ENCODE measurements at regions not wholly inside any gene's neighbourhood (a gene's known extent, or its start where the extent isn't known, plus 50 kb on each side); places are given as distances from the start of the nearest gene placed in this dataset.
"Not testable (repeated sequence)": the region's sequence is repeated elsewhere in the genome, so short reads cannot be mapped to it uniquely, and the experiment has no call there.

GRCh38 chr17:62196587-62196986, 131.5 kb upstream of the MED13 start:
- H3K27ac ChIP-seq (ENCODE audit: low read length); H3K4me1 ChIP-seq (ENCODE audit: control insufficient read depth, insufficient read depth, low read length); H3K4me3 ChIP-seq (ENCODE audit: low read length); intact Hi-C loops (cut with DNase I); H3K9me3 ChIP-seq (ENCODE audit: control insufficient read depth, low read length); H3K27me3 ChIP-seq (ENCODE audit: control insufficient read depth, insufficient read depth); ATAC-seq; DNase-seq: not testable (repeated sequence)
- WGBS = 97% methylated on average over 3 of the region's 3 CpGs

DNA sequence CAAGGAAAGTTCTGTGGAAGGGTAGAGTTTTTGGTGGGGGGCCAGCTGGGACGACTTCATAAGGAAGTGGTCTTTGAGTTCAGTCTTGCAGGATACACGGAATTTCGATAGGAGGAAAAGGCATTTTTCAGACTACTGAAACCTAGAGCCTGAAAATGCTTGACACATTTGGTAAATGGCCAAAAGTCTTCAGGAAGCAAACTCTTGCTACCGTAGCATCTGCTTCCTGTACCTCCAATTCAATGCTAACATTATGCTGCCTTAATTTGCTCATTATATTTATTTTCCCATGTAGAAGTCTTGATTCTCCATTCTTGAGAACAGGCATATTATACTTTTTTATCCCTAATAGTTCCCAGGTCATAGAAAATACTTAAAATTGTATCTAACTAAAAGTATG, 129.3 kb upstream of the MED13 start:
- intact Hi-C loops (cut with DNase I) = no loop called here

DNA sequence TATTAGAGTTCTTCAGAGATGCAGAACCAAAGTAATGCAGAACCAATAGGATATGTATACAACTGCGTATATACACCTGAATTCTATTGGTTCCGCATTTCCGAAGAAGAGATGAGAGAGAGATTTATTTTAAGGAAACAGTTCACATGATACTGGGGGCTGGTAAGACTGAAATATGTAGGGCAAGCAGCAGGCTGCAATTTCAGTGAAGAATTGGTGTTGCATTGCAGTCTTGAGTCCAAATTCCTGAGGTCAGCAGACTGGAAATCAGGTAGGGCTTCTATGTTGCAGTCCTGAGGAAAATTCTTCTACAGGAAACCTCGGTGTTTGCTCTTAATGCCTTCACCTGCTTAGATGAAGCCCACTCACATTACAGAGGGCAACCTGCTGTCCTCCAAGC, 128.2 kb upstream of the MED13 start:
- WGBS = 92% methylated on average over 4 of the region's 4 CpGs
- Histone ChIP-seq H3K4me1 (ENCODE audit: control insufficient read depth, insufficient read depth, low read length) (no peaks in the 10 kb centered on the region), H3K4me3 (ENCODE audit: low read length) (no peak overlapping the region), H3K27ac (ENCODE audit: low read length) (no peak overlapping the region), H3K9me3 (ENCODE audit: control insufficient read depth, low read length) (no peaks in the 10 kb centered on the region), H3K27me3 (ENCODE audit: control insufficient read depth, insufficient read depth) (no peaks in the 10 kb centered on the region)
- intact Hi-C loops (cut with DNase I) = no loop called here
- no peak for ATAC-seq
- no peak for DNase-seq

More for the DNA sequence above, 129.3 kb upstream of the MED13 start:
- Histone ChIP-seq H3K4me1 (ENCODE audit: control insufficient read depth, insufficient read depth, low read length) (no peaks in the 10 kb centered on the region), H3K4me3 (ENCODE audit: low read length) (no peak overlapping the region), H3K9me3 (ENCODE audit: control insufficient read depth, low read length) (no peaks in the 10 kb centered on the region), H3K27ac (ENCODE audit: low read length) (no peak overlapping the region), H3K27me3 (ENCODE audit: control insufficient read depth, insufficient read depth) (no peaks in the 10 kb centered on the region)
- DNase-seq (no peak), ATAC-seq (no peak)
- WGBS = 44% methylated on average over 4 of the region's 4 CpGs

DNA sequence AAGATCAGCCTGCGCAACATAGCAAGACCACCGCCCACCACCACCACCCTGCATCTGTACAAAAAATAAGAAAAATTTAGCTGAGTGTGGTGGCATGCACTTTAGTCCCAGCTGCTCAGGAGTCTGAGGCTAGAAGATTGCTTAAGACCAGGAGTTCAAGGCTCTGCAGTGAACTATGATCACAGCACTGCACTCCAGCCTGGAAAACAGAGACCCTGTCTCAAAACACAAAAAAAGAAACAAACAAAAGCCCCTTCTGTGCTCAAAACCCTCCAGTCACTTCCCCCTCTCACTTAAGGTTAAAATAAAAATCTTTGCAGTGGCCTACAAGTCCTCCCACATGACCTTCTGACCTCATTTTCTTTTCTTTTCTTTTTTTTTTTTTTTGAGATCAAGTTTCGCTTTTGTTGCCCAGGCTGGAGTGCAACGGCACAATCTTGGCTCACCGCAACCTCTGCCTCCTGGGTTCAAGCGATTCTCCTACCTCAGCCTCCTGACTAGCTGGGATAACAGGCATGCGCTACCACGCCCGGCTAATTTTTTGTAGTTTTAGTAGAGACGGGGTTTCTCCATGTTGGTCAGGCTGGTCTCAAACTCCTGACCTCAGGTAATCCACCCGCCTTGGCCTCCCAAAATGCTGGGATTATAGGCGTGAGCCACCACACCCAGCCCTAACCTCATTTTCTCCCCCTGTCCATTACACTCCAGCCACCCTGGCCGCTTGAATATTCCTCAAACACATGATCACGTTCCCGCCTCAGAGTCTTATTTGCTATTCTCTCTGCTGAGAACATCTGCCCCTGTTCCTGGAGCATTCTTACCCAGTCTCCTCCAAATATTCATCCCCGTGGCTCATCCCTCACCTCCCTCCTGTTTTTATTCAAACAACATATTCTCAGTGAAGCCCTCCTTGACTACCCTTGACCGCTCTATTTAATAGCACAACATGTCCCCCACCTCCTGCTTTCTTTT, 126.6 kb upstream of the MED13 start:
- Histone ChIP-seq H3K4me3 (ENCODE audit: low read length) (no peak overlapping the region), H3K9me3 (ENCODE audit: control insufficient read depth, low read length) (no peaks in the 10 kb centered on the region), H3K27me3 (ENCODE audit: control insufficient read depth, insufficient read depth) (no peaks in the 10 kb centered on the region), H3K4me1 (ENCODE audit: control insufficient read depth, insufficient read depth, low read length) (no peaks in the 10 kb centered on the region), H3K27ac (ENCODE audit: low read length) (no peak overlapping the region)
- intact Hi-C loops (cut with DNase I) = no loop called here
- DNase-seq = no peak
- ATAC-seq = no peak
- WGBS = 85% methylated on average over 17 of the region's 17 CpGs

GRCh38 chr17:62189377-62189776, 124.3 kb upstream of the MED13 start:
- WGBS = 88% methylated on average over 6 of the region's 6 CpGs
- no peak for ATAC-seq

GRCh38 chr17:62188713-62189112, 123.6 kb upstream of the MED13 start:
- ATAC-seq = no peak
- Histone ChIP-seq H3K4me1 (ENCODE audit: control insufficient read depth, insufficient read depth, low read length) (no peaks in the 10 kb centered on the region), H3K27ac (ENCODE audit: low read length) (no peak overlapping the region), H3K4me3 (ENCODE audit: low read length) (no peak overlapping the region), H3K27me3 (ENCODE audit: control insufficient read depth, insufficient read depth) (no peaks in the 10 kb centered on the region), H3K9me3 (ENCODE audit: control insufficient read depth, low read length) (no peaks in the 10 kb centered on the region)
- intact Hi-C loops (cut with DNase I) = no loop called here
- WGBS = 77% methylated on average over 5 of the region's 5 CpGs
- DNase-seq = no peak

More at GRCh38 chr17:62189377-62189776, 124.3 kb upstream of the MED13 start:
- intact Hi-C loops (cut with DNase I) = no loop called here
- Histone ChIP-seq H3K4me3 (ENCODE audit: low read length) (no peak overlapping the region), H3K9me3 (ENCODE audit: control insufficient read depth, low read length) (no peaks in the 10 kb centered on the region), H3K27me3 (ENCODE audit: control insufficient read depth, insufficient read depth) (no peaks in the 10 kb centered on the region), H3K4me1 (ENCODE audit: control insufficient read depth, insufficient read depth, low read length) (no peaks in the 10 kb centered on the region), H3K27ac (ENCODE audit: low read length) (no peak overlapping the region)
- no peak for DNase-seq

DNA sequence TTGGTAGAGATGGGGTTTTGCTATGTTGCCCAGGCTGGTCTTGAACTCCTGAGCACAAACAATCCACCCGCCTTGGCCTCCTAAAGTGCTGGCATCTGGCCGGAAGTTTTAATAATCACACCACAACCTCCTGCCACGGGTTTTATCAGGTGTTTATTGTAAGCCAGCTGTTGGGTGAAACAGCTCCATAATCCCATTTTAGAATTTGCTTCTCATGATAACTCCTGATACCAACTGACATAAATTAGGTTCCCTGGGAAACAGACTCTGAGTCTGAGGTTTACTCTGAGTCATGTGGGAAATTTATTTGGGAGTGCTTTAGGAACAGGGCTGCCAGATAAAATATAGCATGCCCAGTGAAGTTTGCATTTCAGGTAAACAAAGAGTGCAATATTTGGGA, 122.6 kb upstream of the MED13 start:
- no peaks in the 10 kb centered on the region for H3K27me3 ChIP-seq (ENCODE audit: control insufficient read depth, insufficient read depth)
- H3K4me1 ChIP-seq (ENCODE audit: control insufficient read depth, insufficient read depth, low read length) = no peaks in the 10 kb centered on the region
- WGBS = 42% methylated on average over 3 of the region's 3 CpGs
- peaks cover 2% of the 10 kb centered on the region for H3K9me3 ChIP-seq (ENCODE audit: control insufficient read depth, low read length)
- ATAC-seq (no peak), DNase-seq (no peak)
- no peak overlapping the region for H3K27ac ChIP-seq (ENCODE audit: low read length)
- intact Hi-C loops (cut with DNase I) = no loop called here
- no peak overlapping the region for H3K4me3 ChIP-seq (ENCODE audit: low read length)

GRCh38 chr17:62186841-62187240, 121.8 kb upstream of the MED13 start:
- Histone ChIP-seq H3K4me1 (ENCODE audit: control insufficient read depth, insufficient read depth, low read length) (no peaks in the 10 kb centered on the region), H3K27ac (ENCODE audit: low read length) (no peak overlapping the region), H3K9me3 (ENCODE audit: control insufficient read depth, low read length) (peaks cover 2% of the 10 kb centered on the region), H3K27me3 (ENCODE audit: control insufficient read depth, insufficient read depth) (no peaks in the 10 kb centered on the region), H3K4me3 (ENCODE audit: low read length) (no peak overlapping the region)
- ATAC-seq (no peak), DNase-seq (no peak)
- WGBS = 71% methylated on average over 3 of the region's 3 CpGs
- intact Hi-C loops (cut with DNase I) = no loop called here

DNA sequence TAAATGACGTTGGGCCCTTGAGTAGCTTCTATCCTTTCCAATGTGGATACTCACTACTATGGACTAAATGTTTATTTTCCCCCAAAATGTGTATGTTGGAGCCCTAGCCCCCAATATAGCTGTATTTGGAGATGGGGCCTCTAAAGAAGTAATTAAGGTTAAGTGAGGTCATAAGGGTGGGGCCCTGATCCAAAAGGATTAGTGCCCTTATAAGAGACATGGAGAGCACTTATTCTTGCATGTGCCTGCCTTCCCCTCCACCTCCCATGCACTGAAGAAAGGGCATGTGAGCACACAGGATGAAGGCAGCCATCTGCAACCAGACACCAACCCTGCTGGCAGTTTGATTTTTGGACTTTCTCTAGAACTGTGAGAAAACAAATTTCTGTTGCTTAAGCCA, 115.7 kb upstream of the MED13 start:
- DNase-seq = no peak
- no peaks in the 10 kb centered on the region for H3K4me1 ChIP-seq (ENCODE audit: control insufficient read depth, insufficient read depth, low read length)
- H3K9me3 ChIP-seq (ENCODE audit: control insufficient read depth, low read length) = peaks cover 10% of the 10 kb centered on the region
- no peaks in the 10 kb centered on the region for H3K27me3 ChIP-seq (ENCODE audit: control insufficient read depth, insufficient read depth)
- intact Hi-C loops (cut with DNase I) = no loop called here
- 82% methylated on average over 1 of the region's 1 CpG for WGBS
- no peak overlapping the region for H3K4me3 ChIP-seq (ENCODE audit: low read length)
- no peak overlapping the region for H3K27ac ChIP-seq (ENCODE audit: low read length)
- no peak for ATAC-seq

- DNase-seq = no peak
- H3K4me3 ChIP-seq (ENCODE audit: low read length) = no peak overlapping the region
- H3K27ac ChIP-seq (ENCODE audit: low read length) = no peak overlapping the region
- intact Hi-C loops (cut with DNase I) = no loop called here
- H3K4me1 ChIP-seq (ENCODE audit: control insufficient read depth, insufficient read depth, low read length) = no peaks in the 10 kb centered on the region
- peaks cover 10% of the 10 kb centered on the region for H3K9me3 ChIP-seq (ENCODE audit: control insufficient read depth, low read length)
- whole genome bisulfite sequencing = 80% methylated on average over 5 of the region's 5 CpGs
- no peaks in the 10 kb centered on the region for H3K27me3 ChIP-seq (ENCODE audit: control insufficient read depth, insufficient read depth)
- no peak for ATAC-seq
Measured at GRCh38 chr17:62179525-62180161, 114.6 kb upstream of the MED13 start.

DNA sequence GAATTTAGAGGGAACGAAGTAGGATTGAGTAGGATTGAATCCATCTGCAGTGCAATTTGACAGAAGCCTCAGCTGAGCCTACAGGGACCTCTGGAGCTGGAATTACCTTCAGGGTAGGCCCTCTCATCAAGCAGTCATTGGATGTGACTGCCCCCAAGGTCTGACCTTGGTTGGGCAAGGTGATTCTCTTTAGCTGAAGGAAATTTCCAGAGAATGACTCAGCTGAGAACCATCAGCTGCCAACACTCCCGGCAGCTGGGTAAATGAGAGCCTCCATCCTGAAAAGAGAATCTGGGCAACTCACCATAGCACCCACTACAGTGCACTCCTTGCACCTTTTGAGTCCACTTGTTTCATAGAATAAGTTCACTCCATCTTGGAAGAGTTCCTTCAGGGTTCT, 113.5 kb upstream of the MED13 start:
- intact Hi-C loops (cut with DNase I) = no loop called here
- no peak overlapping the region for H3K4me3 ChIP-seq (ENCODE audit: low read length)
- DNase-seq (no peak), ATAC-seq (no peak)
- no peaks in the 10 kb centered on the region for H3K4me1 ChIP-seq (ENCODE audit: control insufficient read depth, insufficient read depth, low read length)
- H3K9me3 ChIP-seq (ENCODE audit: control insufficient read depth, low read length) = peaks cover 10% of the 10 kb centered on the region
- no peaks in the 10 kb centered on the region for H3K27me3 ChIP-seq (ENCODE audit: control insufficient read depth, insufficient read depth)
- H3K27ac ChIP-seq (ENCODE audit: low read length) = no peak overlapping the region
- 80% methylated on average over 2 of the region's 2 CpGs for whole genome bisulfite sequencing

All from right cardiac atrium (tissue), 5 donors.